Activated T-helper 2 cell treated with anti-CD3 and anti-CD28 coated beads, Interferon-gamma antibody, Interleukin-2, Interleukin-4, amounts not matched to agents 10 μg/mL and 5 μg/mL and 100 μg/mL, durations not matched to agents 14 hours and 24 hours and 36 hours (primary cell): ENCODE measurements at regions not wholly inside any gene's neighbourhood (a gene's known extent, or its start where the extent isn't known, plus 50 kb on each side); places are given as distances from the start of the nearest gene placed in this dataset.
"Not testable (repeated sequence)": the region's sequence is repeated elsewhere in the genome, so short reads cannot be mapped to it uniquely, and the experiment has no call there.

ENCODE experiments used
- DNase-seq: peaks from one replicate; pipeline ENCODE4 v3.0.0; 2021; ENCODE audit warnings: low spot score
- H3K27ac Mint-ChIP-seq: one replicate; pipeline ENCODE4 v1.8.0; 2021; ENCODE audit warnings: mixed read lengths
- H3K27me3 Mint-ChIP-seq: one replicate; pipeline ENCODE4 v1.8.0; 2021; ENCODE audit warnings: low read depth, mixed read lengths
- H3K36me3 Mint-ChIP-seq: one replicate; pipeline ENCODE4 v1.8.0; 2021; ENCODE audit warnings: low read depth, mixed read lengths
- H3K4me1 Mint-ChIP-seq: one replicate; pipeline ENCODE4 v1.8.0; 2021; ENCODE audit warnings: low read depth, mixed read lengths
- H3K4me3 Mint-ChIP-seq: one replicate; pipeline ENCODE4 v1.8.0; 2021; ENCODE audit warnings: low read depth, mild to moderate bottlenecking, moderate library complexity, mixed read lengths
- H3K9me3 Mint-ChIP-seq: one replicate; pipeline ENCODE4 v1.8.0; 2021; ENCODE audit warnings: mixed read lengths
- intact Hi-C: fragments of 100-400 bp; cut with micrococcal nuclease; formaldehyde crosslinking; loops from one replicate; pipeline ENCODE4 v1.15.1; 2023

DNA sequence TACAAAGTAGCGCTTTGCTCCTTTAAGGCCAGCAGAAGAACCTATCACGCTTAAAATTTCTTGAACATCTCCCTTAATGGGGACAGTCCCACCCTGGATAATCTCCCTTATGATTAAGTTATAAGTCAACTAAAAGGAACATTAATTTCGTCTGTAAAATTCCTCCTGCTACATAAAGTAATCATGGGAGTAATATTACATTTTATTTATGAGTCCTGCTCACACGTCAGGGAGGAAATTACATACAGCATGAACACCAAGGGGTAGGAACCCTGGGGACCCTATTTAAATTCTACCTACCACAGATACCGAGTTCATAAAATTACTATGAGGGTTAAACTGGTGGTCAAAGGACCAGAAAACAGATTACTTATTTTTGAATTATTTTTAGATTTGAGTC, 926.6 kb upstream of the MBL2 start:
- no peaks in the 10 kb centered on the region for H3K36me3 Mint-ChIP-seq
- DNase-seq, result no peak
- intact Hi-C loops, result no loop called here
- peaks cover 27% of the 10 kb centered on the region for H3K9me3 Mint-ChIP-seq
- H3K27ac Mint-ChIP-seq, result no peak overlapping the region
- no peak overlapping the region for H3K4me3 Mint-ChIP-seq
- no peaks in the 10 kb centered on the region for H3K27me3 Mint-ChIP-seq
- no peaks in the 10 kb centered on the region for H3K4me1 Mint-ChIP-seq

DNA sequence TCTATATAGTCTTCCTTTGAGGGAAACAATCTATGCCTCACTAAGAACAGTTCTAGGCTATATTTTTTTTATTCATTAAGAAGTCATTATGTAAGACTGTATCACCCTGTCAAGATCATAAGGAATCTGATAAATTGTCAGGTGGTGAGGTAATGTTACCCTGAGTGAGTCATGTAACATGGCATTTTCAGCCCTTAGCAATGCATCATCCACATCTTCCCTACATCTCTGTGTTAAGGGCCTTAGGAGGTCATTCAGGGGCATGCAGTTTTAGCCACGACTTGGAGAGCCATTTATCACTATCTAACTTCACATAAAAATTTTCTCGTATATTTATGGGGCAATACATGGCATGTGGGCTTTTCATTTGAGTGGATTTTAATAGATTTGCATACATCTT, 924.5 kb upstream of the MBL2 start:
- Mint-ChIP-seq H3K27me3 (no peaks in the 10 kb centered on the region), H3K4me3 (no peak overlapping the region), H3K4me1 (no peaks in the 10 kb centered on the region), H3K9me3 (peaks cover 31% of the 10 kb centered on the region), H3K36me3 (no peaks in the 10 kb centered on the region), H3K27ac (no peak overlapping the region)
- no peak for DNase-seq
- intact Hi-C loops, result no loop called here

DNA sequence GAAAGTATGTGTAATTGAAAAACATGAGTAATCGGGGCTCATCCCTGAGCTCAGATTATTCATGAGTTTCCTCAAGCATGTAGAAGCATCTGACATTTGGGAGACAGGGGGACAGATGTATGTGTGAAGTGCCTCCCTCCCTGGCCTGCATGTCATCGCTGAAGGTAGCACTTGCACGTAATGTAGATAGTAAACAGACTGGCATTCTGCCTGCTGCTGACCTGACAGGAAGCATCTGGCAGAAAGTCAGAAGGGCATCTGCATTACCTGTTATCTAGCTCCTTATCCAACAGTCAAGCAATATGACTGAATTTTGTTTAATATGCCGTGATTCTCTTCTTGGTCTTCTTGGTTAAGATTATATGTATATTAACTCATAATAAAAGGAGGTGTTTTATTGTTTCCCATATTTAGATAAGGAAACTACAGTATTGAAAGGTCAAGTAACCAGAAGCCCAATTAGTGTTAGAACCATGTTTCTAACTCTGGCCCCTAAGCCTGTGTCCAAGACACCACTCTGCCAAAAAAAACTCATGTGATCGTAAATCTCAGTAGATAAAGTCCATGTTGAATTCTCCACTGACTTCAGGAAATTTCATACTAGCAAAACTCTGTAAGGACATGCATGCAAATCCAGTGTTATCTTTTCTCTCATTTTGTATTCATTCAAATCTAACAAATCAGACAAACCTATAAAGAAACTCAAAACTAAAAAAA, 918.1 kb upstream of the MBL2 start:
- Mint-ChIP-seq H3K4me3 (no peak overlapping the region), H3K4me1 (no peaks in the 10 kb centered on the region), H3K36me3 (no peaks in the 10 kb centered on the region), H3K9me3 (peaks cover 24% of the 10 kb centered on the region), H3K27ac (no peak overlapping the region), H3K27me3 (no peaks in the 10 kb centered on the region)
- intact Hi-C loops, result no loop called here
- no peak for DNase-seq

- H3K4me1 Mint-ChIP-seq, result no peaks in the 10 kb centered on the region
- no peak overlapping the region for H3K27ac Mint-ChIP-seq
- no peaks in the 10 kb centered on the region for H3K36me3 Mint-ChIP-seq
- no peaks in the 10 kb centered on the region for H3K27me3 Mint-ChIP-seq
- no peak for DNase-seq
- H3K9me3 Mint-ChIP-seq, result peaks cover 35% of the 10 kb centered on the region
- no peak overlapping the region for H3K4me3 Mint-ChIP-seq
- intact Hi-C loops, result no loop called here
Observed at GRCh38 chr10:53687800-53688199, 915.2 kb upstream of the MBL2 start.

GRCh38 chr10:53682885-53683284, 910.3 kb upstream of the MBL2 start:
- intact Hi-C loops, result no loop called here
- H3K36me3 Mint-ChIP-seq, result no peaks in the 10 kb centered on the region

GRCh38 chr10:53682458-53682857, 909.9 kb upstream of the MBL2 start:
- DNase-seq, result no peak
- intact Hi-C loops, result no loop called here
- Mint-ChIP-seq H3K4me1 (no peaks in the 10 kb centered on the region), H3K4me3 (no peak overlapping the region), H3K36me3 (no peaks in the 10 kb centered on the region), H3K27ac (no peak overlapping the region), H3K9me3 (peaks cover 29% of the 10 kb centered on the region), H3K27me3 (no peaks in the 10 kb centered on the region)

More at GRCh38 chr10:53682885-53683284, 910.3 kb upstream of the MBL2 start:
- peaks cover 29% of the 10 kb centered on the region for H3K9me3 Mint-ChIP-seq
- H3K27ac Mint-ChIP-seq, result no peak overlapping the region
- no peaks in the 10 kb centered on the region for H3K27me3 Mint-ChIP-seq
- no peak overlapping the region for H3K4me3 Mint-ChIP-seq
- DNase-seq, result no peak
- no peaks in the 10 kb centered on the region for H3K4me1 Mint-ChIP-seq

DNA sequence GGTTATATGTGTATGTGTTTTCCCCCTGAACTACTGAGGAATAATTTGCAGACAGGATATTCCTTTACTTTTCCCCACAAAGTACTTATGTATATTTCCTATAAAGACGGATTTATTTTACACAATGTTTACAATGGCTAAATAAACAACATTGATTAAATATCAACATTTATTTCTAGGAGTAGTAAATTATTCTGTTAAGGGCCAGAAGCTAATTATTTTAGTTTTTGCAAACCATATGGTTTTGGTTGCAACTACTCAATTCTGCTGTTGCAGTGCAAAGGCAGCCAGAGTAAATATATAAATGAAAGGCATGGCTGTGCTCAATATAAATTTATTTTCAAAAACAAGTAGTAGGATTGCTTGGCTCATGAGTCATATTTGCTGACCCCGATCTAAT, 907.1 kb upstream of the MBL2 start:
- no peak for DNase-seq
- no peaks in the 10 kb centered on the region for H3K27me3 Mint-ChIP-seq
- intact Hi-C loops, result no loop called here
- H3K36me3 Mint-ChIP-seq, result no peaks in the 10 kb centered on the region
- H3K4me3 Mint-ChIP-seq, result no peak overlapping the region
- peaks cover 20% of the 10 kb centered on the region for H3K9me3 Mint-ChIP-seq
- no peaks in the 10 kb centered on the region for H3K4me1 Mint-ChIP-seq
- no peak overlapping the region for H3K27ac Mint-ChIP-seq

DNA sequence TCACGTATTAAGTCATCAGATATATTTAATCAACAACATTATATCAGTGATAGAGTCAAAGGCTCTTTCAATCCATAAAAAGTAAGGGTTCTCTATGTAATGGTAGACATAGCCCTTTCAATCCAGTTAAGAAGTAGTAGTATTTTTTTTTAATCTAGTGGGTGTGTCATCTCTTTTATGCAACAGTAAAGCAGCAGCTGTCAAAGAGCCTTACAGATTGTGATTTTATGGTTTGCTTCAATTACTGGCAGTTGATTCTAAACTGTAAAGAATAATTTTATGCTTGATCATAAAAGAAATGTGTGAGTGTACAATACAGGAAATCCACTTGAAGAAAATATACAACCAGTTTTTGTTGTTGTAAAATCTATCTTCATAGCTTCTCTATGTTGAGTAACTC, 902.6 kb upstream of the MBL2 start:
- intact Hi-C loops, result no loop called here
- Mint-ChIP-seq H3K4me1 (no peaks in the 10 kb centered on the region), H3K4me3 (no peak overlapping the region), H3K9me3 (peaks cover 9% of the 10 kb centered on the region), H3K27me3 (no peaks in the 10 kb centered on the region), H3K27ac (no peak overlapping the region), H3K36me3 (no peaks in the 10 kb centered on the region)
- no peak for DNase-seq

DNA sequence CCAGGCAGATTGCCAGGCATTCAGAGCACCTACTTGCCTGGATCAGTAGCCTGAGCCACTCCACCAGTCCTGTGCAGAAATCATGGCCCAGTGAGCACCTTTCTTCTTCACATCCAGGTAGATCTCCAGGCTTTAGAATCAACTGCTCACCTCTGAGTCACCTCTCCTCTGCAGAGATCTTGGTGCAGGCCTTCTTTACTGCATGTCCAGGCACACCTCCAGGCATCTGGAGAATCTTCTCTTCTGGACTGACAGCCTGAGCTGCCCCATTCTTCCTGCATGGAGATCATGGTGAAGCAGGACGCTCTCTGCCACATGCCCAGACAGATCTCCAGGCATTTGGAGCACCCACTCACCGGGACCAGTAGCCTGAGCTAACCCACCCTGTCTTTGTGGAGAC, 894.5 kb upstream of the MBL2 start:
- Mint-ChIP-seq H3K27me3 (no peaks in the 10 kb centered on the region), H3K4me3 (no peak overlapping the region), H3K4me1 (no peaks in the 10 kb centered on the region), H3K27ac (no peak overlapping the region), H3K9me3 (peaks cover 27% of the 10 kb centered on the region), H3K36me3 (no peaks in the 10 kb centered on the region)
- no peak for DNase-seq
- intact Hi-C loops, result no loop called here

DNA sequence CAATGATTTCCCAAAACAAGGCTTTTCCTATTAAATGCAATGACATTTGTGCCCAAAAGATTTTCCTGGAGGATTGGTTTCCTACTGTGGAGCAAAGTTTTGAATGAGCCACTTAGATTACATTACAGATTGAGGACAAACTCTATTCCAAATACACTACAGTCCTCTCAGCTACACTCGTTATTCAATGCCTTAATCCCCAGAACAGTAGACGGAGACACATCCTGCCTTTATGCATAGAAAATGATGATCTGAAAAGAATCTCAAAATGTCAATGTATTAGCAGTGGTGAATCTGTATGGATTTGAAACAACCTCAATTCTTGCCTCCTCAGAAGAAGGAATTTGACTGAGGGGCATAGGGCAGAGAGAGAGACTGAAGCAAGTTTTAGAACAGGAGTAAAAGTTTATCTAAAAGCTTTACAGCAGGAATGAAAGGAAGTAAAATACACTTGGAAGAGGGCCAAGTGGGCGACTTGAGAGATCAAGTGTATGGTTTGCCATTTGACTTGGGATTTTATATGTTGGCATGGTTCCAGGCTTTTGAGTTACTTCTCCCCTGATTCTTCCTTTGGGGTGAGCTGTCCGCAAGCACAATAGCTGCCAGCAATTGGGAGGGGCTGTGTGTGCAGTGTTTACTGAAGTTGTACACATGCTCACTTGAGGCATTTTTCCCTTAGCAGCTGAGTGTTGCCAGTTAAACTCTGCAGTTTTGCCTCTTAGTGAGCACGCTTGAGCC, 891.9 kb upstream of the MBL2 start:
- no peaks in the 10 kb centered on the region for H3K4me1 Mint-ChIP-seq
- peaks cover 25% of the 10 kb centered on the region for H3K9me3 Mint-ChIP-seq
- H3K27ac Mint-ChIP-seq, result no peak overlapping the region

GRCh38 chr10:53650794-53651193, 878.2 kb upstream of the MBL2 start:
- DNase-seq, result no peak
- Mint-ChIP-seq H3K4me3 (no peak overlapping the region), H3K27ac (no peak overlapping the region), H3K27me3 (no peaks in the 10 kb centered on the region), H3K36me3 (no peaks in the 10 kb centered on the region), H3K9me3 (peaks cover 11% of the 10 kb centered on the region), H3K4me1 (no peaks in the 10 kb centered on the region)
- intact Hi-C loops, result no loop called here

More for the DNA sequence above, 891.9 kb upstream of the MBL2 start:
- intact Hi-C loops, result no loop called here
- Mint-ChIP-seq H3K36me3 (no peaks in the 10 kb centered on the region), H3K4me3 (no peak overlapping the region), H3K27me3 (no peaks in the 10 kb centered on the region)
- DNase-seq, result no peak

GRCh38 chr10:53647221-53647620, 874.6 kb upstream of the MBL2 start:
- DNase-seq, H3K9me3 Mint-ChIP-seq, H3K36me3 Mint-ChIP-seq, intact Hi-C loops, H3K4me1 Mint-ChIP-seq, H3K27me3 Mint-ChIP-seq, H3K4me3 Mint-ChIP-seq, H3K27ac Mint-ChIP-seq: not testable (repeated sequence)

DNA sequence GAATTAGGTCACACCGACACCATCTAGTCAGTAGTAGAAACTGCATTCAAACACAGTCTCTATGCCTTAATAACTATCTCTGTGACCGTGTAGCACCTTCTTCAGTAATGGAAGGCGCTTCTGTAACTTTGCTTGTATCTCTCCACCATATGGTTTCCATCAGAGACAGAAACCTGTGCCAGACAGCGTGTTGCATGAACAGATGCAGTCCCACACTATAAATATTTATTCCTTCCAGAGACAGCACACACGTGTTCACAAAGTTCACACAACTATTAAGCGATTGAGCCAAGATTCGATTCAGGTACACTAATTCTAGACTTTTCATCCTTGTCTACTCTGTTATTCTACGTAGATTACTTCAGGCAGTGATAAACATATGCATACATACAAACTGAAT, 873.9 kb upstream of the MBL2 start:
- no peak for DNase-seq
- Mint-ChIP-seq H3K27ac (no peak overlapping the region), H3K4me3 (no peak overlapping the region), H3K9me3 (peaks cover 9% of the 10 kb centered on the region), H3K27me3 (no peaks in the 10 kb centered on the region), H3K4me1 (no peaks in the 10 kb centered on the region), H3K36me3 (no peaks in the 10 kb centered on the region)
- intact Hi-C loops, result no loop called here
